Esophagus muscularis mucosa (tissue), 4 donors: ENCODE measurements at regions not wholly inside any gene's neighbourhood (a gene's known extent, or its start where the extent isn't known, plus 50 kb on each side); places are given as distances from the start of the nearest gene placed in this dataset.

Experiments
- DNase-seq: peaks from one replicate; pipeline ENCODE4 v3.0.0-alpha.2; 2017; ENCODE audit errors: extremely low spot score
- H3K27ac ChIP-seq, 4 donors: fragments of 200-600 bp; sonication (generic); replicated peaks in 1 of 4; 1 replicate in 3 of 4; 2 replicates in 1 of 4; pipeline ENCODE4 v1.5.1; 2016 to 2019; ENCODE audit warnings: mild to moderate bottlenecking in 1 of 4
- H3K27me3 ChIP-seq, 4 donors: fragments of 200-600 bp; sonication (generic); one replicate each; pipeline versions ENCODE4 v1.5.1 to v1.6.0; 2016 to 2019
- H3K36me3 ChIP-seq, 4 donors: fragments of 200-600 bp; sonication (generic); one replicate each; pipeline ENCODE4 v1.5.1; 2016 to 2019
- H3K4me1 ChIP-seq, 4 donors: fragments of 200-600 bp; sonication (generic); one replicate each; pipeline ENCODE4 v1.5.1; 2016 to 2019
- H3K4me3 ChIP-seq, 4 donors: fragments of 200-600 bp; sonication (generic); 1 replicate in 2 of 4; 2 replicates in 2 of 4; pipeline ENCODE4 v1.5.1; 2016 to 2019; ENCODE audit warnings: mild to moderate bottlenecking in 4 of 4, moderate library complexity in 1 of 4
- H3K9me3 ChIP-seq, 4 donors: fragments of 200-600 bp; sonication (generic); 1 replicate in 3 of 4; 2 replicates in 1 of 4; pipeline ENCODE4 v1.5.1; 2016 to 2019
- CTCF ChIP-seq, 3 experiments: fragments of 200-600 bp in 2 of 3; fragments of 450-650 bp in 1 of 3; sonication (generic) in 2 of 3; IDR thresholded peaks; one replicate each; pipeline ENCODE4 v1.5.1; 2017 to 2019; ENCODE audit warnings: antibody characterized with exemption in 3 of 3, mild to moderate bottlenecking in 2 of 3, moderate library complexity in 1 of 3
- EP300 ChIP-seq: sonication (generic); formaldehyde crosslinking; IDR thresholded peaks from one replicate; pipeline ENCODE4 v1.6.1; 2017; ENCODE audit warnings: antibody characterized with exemption
- POLR2A ChIP-seq: fragments of 450-650 bp; IDR thresholded peaks from one replicate; pipeline ENCODE4 v1.6.1; 2017; ENCODE audit warnings: antibody characterized with exemption, moderate library complexity, mild to moderate bottlenecking, low read depth
- POLR2AphosphoS5 ChIP-seq, 2 donors: sonication (generic); formaldehyde crosslinking; IDR thresholded peaks; one replicate each; pipeline ENCODE4 v1.6.1; 2017; ENCODE audit warnings: antibody characterized with exemption in 2 of 2
- WGBS: methylation state at CpG from one replicate; pipeline ENCODE4 v1.1.5; 2018; 5-methylcytosine and 5-hydroxymethylcytosine counted together
- intact Hi-C: fragments of 100-400 bp; cut with DNase I; formaldehyde crosslinking; loops from one replicate; pipeline ENCODE4 v1.15.1; 2023

GRCh38 chr12:89105243-89105642, 247.1 kb downstream of the DUSP6 start:
- WGBS = 94% methylated on average over 1 of the region's 1 CpG
- H3K27me3 ChIP-seq = no peaks in the 10 kb centered on the region
- TF ChIP-seq CTCF (IDR thresholded peaks at IDR 0.05) (no peak), POLR2AphosphoS5 (IDR thresholded peaks at IDR 0.05) (no peak), POLR2A (no peak), EP300 (no peak)
- no peak overlapping the region for H3K4me3 ChIP-seq
- H3K27ac ChIP-seq = no peak overlapping the region
- no peaks in the 10 kb centered on the region for H3K36me3 ChIP-seq
- DNase-seq = no peak
- intact Hi-C loops = no loop called here
- H3K4me1 ChIP-seq = no peaks in the 10 kb centered on the region
- H3K9me3 ChIP-seq = no peaks in the 10 kb centered on the region

- no peak for DNase-seq
- TF ChIP-seq CTCF (IDR thresholded peaks at IDR 0.05) = no peak
- no peak for TF ChIP-seq POLR2AphosphoS5 (IDR thresholded peaks at IDR 0.05)
- TF ChIP-seq EP300 = no peak
- TF ChIP-seq POLR2A = no peak
- no peaks in the 10 kb centered on the region for H3K27me3 ChIP-seq
- no peak overlapping the region for H3K27ac ChIP-seq
- no peaks in the 10 kb centered on the region for H3K9me3 ChIP-seq
- H3K4me1 ChIP-seq = no peaks in the 10 kb centered on the region
- intact Hi-C loops = no loop called here
- no peak overlapping the region for H3K4me3 ChIP-seq
- WGBS = 70% methylated on average over 5 of the region's 5 CpGs
- H3K36me3 ChIP-seq = no peaks in the 10 kb centered on the region
These were observed 248.5 kb downstream of the DUSP6 start for GRCh38 chr12:89103831-89104230.

GRCh38 chr12:89101440-89101839, 250.9 kb downstream of the DUSP6 start:
- no peak for TF ChIP-seq POLR2AphosphoS5 (IDR thresholded peaks at IDR 0.05)
- TF ChIP-seq EP300 = no peak
- TF ChIP-seq CTCF (IDR thresholded peaks at IDR 0.05) = no peak
- no peak for TF ChIP-seq POLR2A
- Histone ChIP-seq H3K27ac (no peak overlapping the region), H3K4me3 (no peak overlapping the region), H3K36me3 (no peaks in the 10 kb centered on the region), H3K4me1 (no peaks in the 10 kb centered on the region), H3K27me3 (no peaks in the 10 kb centered on the region), H3K9me3 (no peaks in the 10 kb centered on the region)
- DNase-seq = no peak
- WGBS = 45% methylated on average over 4 of the region's 4 CpGs
- intact Hi-C loops = no loop called here

GRCh38 chr12:89098441-89099112, 253.7 kb downstream of the DUSP6 start:
- H3K4me1 ChIP-seq = no peaks in the 10 kb centered on the region
- intact Hi-C loops = no loop called here
- TF ChIP-seq EP300 (no peak), CTCF (IDR thresholded peaks at IDR 0.05) (no peak), POLR2AphosphoS5 (IDR thresholded peaks at IDR 0.05) (no peak), POLR2A (no peak)
- no peak overlapping the region for H3K27ac ChIP-seq
- H3K27me3 ChIP-seq = no peaks in the 10 kb centered on the region
- no peak for DNase-seq
- no peak overlapping the region for H3K4me3 ChIP-seq
- no peaks in the 10 kb centered on the region for H3K9me3 ChIP-seq
- WGBS = 69% methylated on average over 13 of the region's 13 CpGs
- H3K36me3 ChIP-seq = no peaks in the 10 kb centered on the region

GRCh38 chr12:89092297-89092696, 260.0 kb downstream of the DUSP6 start:
- intact Hi-C loops = no loop called here
- 97% methylated on average over 2 of the region's 2 CpGs for WGBS

More at GRCh38 chr12:89092297-89092696, 260.0 kb downstream of the DUSP6 start:
- DNase-seq = no peak
- Histone ChIP-seq H3K9me3 (peaks cover 0 to 7% (median 0%) of the 10 kb centered on the region in 4 donors), H3K27ac (no peak overlapping the region), H3K36me3 (no peaks in the 10 kb centered on the region), H3K27me3 (no peaks in the 10 kb centered on the region), H3K4me1 (no peaks in the 10 kb centered on the region), H3K4me3 (no peak overlapping the region)
- no peak for TF ChIP-seq CTCF (IDR thresholded peaks at IDR 0.05)
- TF ChIP-seq EP300 = no peak
- no peak for TF ChIP-seq POLR2AphosphoS5 (IDR thresholded peaks at IDR 0.05)
- no peak for TF ChIP-seq POLR2A
